ENCODE measurements at regions not wholly inside any gene's neighbourhood (a gene's known extent, or its start where the extent isn't known, plus 50 kb on each side); places are given as distances from the start of the nearest gene placed in this dataset.

DNA sequence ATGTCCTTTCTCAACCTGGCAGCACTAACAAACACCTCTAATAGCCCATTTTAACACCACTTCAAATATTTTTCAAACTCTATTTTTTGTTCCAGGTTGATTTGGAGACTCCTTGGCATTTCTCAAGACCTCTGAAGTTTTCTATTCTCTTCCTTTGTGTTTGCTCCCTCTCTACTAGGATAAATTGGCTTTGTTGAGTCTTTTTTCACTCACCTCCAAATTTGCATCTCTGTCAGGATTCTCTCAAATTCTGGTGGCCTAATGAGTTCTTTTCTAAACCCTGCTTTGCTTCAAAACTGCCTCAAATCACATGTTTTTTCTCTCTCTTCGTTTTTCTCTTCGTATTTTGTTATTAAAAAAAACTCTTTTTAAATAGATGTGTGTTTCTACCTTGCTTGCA lies 582.2 kb upstream of the ADGRL4 start:
- Mint-ChIP-seq H3K4me3 (ENCODE audit: low read depth) (no peak overlapping the region), H3K36me3 (ENCODE audit: insufficient read depth) (no peaks in the 10 kb centered on the region), H3K9me3 (ENCODE audit: low read depth) (peaks cover 16% of the 10 kb centered on the region), H3K4me1 (ENCODE audit: low read depth) (no peaks in the 10 kb centered on the region), H3K27ac (no peak overlapping the region), H3K27me3 (no peaks in the 10 kb centered on the region)
- DNase-seq (ENCODE audit: low spot score, unreplicated experiment), result no peak
- TF ChIP-seq, protein P1, sequence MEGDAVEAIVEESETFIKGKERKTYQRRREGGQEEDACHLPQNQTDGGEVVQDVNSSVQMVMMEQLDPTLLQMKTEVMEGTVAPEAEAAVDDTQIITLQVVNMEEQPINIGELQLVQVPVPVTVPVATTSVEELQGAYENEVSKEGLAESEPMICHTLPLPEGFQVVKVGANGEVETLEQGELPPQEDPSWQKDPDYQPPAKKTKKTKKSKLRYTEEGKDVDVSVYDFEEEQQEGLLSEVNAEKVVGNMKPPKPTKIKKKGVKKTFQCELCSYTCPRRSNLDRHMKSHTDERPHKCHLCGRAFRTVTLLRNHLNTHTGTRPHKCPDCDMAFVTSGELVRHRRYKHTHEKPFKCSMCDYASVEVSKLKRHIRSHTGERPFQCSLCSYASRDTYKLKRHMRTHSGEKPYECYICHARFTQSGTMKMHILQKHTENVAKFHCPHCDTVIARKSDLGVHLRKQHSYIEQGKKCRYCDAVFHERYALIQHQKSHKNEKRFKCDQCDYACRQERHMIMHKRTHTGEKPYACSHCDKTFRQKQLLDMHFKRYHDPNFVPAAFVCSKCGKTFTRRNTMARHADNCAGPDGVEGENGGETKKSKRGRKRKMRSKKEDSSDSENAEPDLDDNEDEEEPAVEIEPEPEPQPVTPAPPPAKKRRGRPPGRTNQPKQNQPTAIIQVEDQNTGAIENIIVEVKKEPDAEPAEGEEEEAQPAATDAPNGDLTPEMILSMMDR (IDR thresholded peaks at IDR 0.05; ENCODE audit: unreplicated experiment), result no peak

DNA sequence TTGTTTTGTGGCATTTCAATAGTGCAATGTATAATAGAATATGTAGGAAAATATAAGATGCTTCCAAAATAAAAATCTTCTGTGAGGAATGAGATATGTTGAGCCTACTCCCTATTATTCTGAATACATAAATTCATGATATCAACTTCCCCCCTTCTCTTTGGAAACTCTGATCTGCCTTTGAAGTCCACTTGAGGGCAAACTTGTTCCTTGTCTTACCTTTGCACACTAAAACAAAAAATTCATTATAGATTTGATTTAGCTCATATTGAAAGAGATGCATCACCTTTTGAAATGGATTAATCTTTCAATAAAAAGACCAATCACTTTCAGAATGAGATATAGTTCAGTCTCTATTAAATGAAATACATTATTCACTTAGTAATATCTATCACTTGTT lies 580.7 kb upstream of the ADGRL4 start:
- peaks cover 3% of the 10 kb centered on the region for H3K36me3 Mint-ChIP-seq (ENCODE audit: insufficient read depth)
- TF ChIP-seq, protein P1 (IDR thresholded peaks at IDR 0.05; ENCODE audit: unreplicated experiment), result no peak
- H3K27me3 Mint-ChIP-seq, result no peaks in the 10 kb centered on the region
- H3K4me1 Mint-ChIP-seq (ENCODE audit: low read depth), result no peaks in the 10 kb centered on the region
- H3K27ac Mint-ChIP-seq, result no peak overlapping the region
- H3K4me3 Mint-ChIP-seq (ENCODE audit: low read depth), result no peak overlapping the region
- DNase-seq (ENCODE audit: low spot score, unreplicated experiment), result no peak
- H3K9me3 Mint-ChIP-seq (ENCODE audit: low read depth), result peaks cover 22% of the 10 kb centered on the region

DNA sequence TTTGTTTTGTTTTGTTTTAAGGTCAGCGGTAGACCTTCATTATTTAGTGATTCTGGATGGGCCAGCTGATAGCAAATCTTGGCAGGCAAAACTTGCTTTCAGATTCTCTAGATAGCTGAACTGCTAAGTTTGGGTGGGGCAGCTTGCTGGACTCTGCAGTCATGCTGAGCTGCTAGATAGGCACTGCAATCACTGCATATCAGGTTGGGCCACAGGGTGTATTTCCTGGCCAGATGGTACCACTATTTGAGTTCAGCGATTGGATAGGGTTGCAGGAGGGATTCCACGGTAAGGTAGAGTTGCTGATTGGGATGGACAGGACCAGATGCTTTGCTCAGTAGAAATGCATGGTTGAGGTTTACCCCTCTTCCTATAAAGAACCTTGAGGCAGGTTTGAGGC lies 579.3 kb upstream of the ADGRL4 start:
- Mint-ChIP-seq H3K9me3 (ENCODE audit: low read depth) (peaks cover 29% of the 10 kb centered on the region), H3K4me1 (ENCODE audit: low read depth) (no peaks in the 10 kb centered on the region), H3K36me3 (ENCODE audit: insufficient read depth) (peaks cover 3% of the 10 kb centered on the region), H3K27ac (no peak overlapping the region), H3K27me3 (no peaks in the 10 kb centered on the region), H3K4me3 (ENCODE audit: low read depth) (no peak overlapping the region)
- no peak for DNase-seq (ENCODE audit: low spot score, unreplicated experiment)
- TF ChIP-seq, protein P1 (IDR thresholded peaks at IDR 0.05; ENCODE audit: unreplicated experiment), result no peak

DNA sequence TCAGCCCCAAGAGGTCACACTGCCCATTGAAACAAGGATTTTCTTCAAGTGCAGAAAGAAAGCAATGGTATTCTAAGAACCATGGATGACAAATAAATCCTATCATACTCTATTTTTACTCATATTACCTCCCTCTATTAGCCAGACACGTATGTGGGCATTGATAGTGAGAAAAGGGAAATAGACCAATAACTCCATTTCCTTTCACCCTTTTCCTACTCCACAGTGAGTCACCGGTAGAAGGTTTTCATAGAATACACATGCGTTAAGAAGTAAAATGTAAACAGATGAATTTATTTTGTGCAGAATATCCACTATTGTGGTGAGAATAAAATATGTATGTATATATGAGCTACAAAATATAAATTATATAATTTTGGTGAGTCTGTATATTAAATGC lies 568.9 kb upstream of the ADGRL4 start:
- Mint-ChIP-seq H3K27me3 (no peaks in the 10 kb centered on the region), H3K36me3 (ENCODE audit: insufficient read depth) (no peaks in the 10 kb centered on the region), H3K27ac (no peak overlapping the region), H3K4me3 (ENCODE audit: low read depth) (no peak overlapping the region), H3K9me3 (ENCODE audit: low read depth) (no peaks in the 10 kb centered on the region), H3K4me1 (ENCODE audit: low read depth) (no peaks in the 10 kb centered on the region)
- no peak for DNase-seq (ENCODE audit: low spot score, unreplicated experiment)
- TF ChIP-seq, protein P1 (IDR thresholded peaks at IDR 0.05; ENCODE audit: unreplicated experiment), result no peak

DNA sequence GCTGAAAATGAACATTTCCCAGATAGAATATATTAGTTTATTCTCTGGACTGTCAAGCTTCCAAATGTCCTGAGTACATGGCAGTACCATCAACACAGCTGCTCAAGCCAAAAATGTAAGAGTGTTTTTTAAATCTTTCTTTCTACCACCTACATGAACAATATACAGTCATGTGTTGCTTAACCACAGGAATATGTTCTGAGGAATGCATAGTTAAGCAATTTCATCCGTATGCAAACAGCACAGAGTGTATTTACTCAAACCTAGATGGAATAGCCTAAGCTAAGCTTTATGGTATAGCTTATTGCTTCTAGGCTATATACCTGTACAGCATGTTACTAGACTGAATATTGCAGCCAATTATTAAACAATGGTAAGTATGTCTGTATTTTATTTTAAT lies 561.9 kb upstream of the ADGRL4 start:
- no peak overlapping the region for H3K4me3 Mint-ChIP-seq (ENCODE audit: low read depth)
- H3K9me3 Mint-ChIP-seq (ENCODE audit: low read depth), result peaks cover 3% of the 10 kb centered on the region
- no peaks in the 10 kb centered on the region for H3K4me1 Mint-ChIP-seq (ENCODE audit: low read depth)
- no peaks in the 10 kb centered on the region for H3K36me3 Mint-ChIP-seq (ENCODE audit: insufficient read depth)
- H3K27ac Mint-ChIP-seq, result no peak overlapping the region
- TF ChIP-seq, protein P1 (IDR thresholded peaks at IDR 0.05; ENCODE audit: unreplicated experiment), result no peak
- DNase-seq (ENCODE audit: low spot score, unreplicated experiment), result no peak
- H3K27me3 Mint-ChIP-seq, result no peaks in the 10 kb centered on the region
